Fibroblast of skin of left quadriceps (primary cell): ENCODE measurements at regions not wholly inside any gene's neighbourhood (a gene's known extent, or its start where the extent isn't known, plus 50 kb on each side); places are given as distances from the start of the nearest gene placed in this dataset.
"Not testable (repeated sequence)": the region's sequence is repeated elsewhere in the genome, so short reads cannot be mapped to it uniquely, and the experiment has no call there.

Experiments used
- DNase-seq, 2 experiments: peaks; one replicate each; pipeline ENCODE4 v3.0.0-alpha.2; 2013; ENCODE audit warnings: low read depth in 2 of 2

- DNase-seq: no peak
These were observed 455.2 kb upstream of the RUNX1 start for GRCh38 chr21:35504277-35504676.

DNA sequence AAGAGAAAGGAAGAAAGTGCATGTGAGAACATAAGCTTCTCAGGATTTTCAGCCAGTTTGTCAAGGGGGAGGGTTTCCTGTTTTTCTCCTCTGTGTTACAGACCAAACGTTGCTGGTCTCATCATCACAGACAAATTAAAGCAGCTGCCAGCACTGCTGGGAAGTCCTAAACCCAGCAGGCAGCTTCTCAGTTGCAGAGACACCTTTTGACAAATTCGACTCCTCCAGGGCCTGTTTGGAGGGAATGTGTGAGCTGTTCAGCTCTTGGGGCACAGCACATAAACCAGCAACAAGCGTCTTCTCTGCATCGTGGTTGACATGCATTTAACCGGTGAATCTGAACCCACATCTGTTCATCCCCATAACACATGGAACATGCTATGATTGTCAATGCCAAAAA, 454.6 kb upstream of the RUNX1 start:
- no peak for DNase-seq

- DNase-seq: no peak
These were observed 453.7 kb upstream of the RUNX1 start for GRCh38 chr21:35502821-35503220.

- not testable (repeated sequence) for DNase-seq
These were observed 448.4 kb upstream of the RUNX1 start for GRCh38 chr21:35497522-35497921.

- no peak for DNase-seq
These were observed 443.0 kb upstream of the RUNX1 start for GRCh38 chr21:35491920-35492678.

DNA sequence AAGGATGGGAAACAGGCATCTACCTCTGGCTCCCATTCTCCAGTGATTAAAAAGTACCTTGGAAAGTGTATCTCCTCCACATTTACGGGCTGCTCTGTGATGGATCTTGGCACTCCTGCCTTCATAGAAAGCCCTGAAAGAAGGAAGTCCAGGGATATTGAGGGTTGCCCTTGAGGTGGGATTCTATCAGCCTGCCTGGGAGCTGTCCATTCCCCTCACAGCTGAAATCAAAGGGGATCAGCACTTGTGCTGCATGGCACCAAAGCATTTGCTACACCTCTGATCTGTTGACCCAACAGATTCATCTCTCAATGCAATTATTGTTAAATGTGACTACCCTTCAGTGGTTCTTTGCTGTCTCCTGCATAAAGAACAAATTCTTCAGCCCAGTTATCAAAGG, 442.0 kb upstream of the RUNX1 start:
- no peak for DNase-seq

- DNase-seq: no peak
These were observed 440.4 kb upstream of the RUNX1 start for GRCh38 chr21:35489389-35489980.

DNA sequence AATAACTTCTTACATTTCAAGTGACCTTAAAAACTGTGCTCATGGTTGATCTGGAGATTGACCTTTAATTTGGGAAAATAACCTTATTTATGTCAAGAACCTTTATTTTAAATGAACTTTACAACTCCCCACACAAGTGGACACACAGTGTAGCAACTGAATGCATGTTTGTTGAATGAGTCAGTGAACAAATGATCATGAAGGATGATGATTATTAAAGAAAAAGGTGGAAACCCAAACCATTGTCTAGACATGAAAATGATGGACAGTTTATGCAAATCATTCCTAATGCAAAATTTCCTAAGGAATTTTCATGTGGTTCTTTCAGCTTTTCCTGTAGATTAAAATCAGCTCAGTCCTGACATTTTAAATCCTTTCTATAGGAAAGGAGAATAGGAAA, 439.8 kb upstream of the RUNX1 start:
- no peak for DNase-seq

DNA sequence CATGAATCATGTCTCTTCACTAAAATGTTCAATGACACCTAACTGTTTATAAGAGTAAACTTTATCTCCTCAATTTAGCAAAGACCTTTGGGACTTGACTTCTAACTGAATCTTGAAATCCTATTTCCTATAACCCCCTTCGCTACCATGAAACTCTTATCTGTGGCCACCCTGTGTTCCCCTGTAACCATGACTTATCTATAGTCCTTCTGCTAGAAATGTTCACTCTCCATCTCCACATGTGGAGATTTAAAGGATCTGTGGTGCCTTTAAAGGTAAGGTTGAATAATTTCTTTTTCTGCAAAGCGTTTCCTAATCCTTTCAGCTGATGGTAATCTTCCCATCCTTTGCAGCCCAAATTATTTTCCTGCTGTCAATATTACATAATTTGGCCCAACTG, 436.3 kb upstream of the RUNX1 start:
- DNase-seq: no peak

- no peak for DNase-seq
These were observed 435.7 kb upstream of the RUNX1 start for GRCh38 chr21:35484851-35485250.

DNA sequence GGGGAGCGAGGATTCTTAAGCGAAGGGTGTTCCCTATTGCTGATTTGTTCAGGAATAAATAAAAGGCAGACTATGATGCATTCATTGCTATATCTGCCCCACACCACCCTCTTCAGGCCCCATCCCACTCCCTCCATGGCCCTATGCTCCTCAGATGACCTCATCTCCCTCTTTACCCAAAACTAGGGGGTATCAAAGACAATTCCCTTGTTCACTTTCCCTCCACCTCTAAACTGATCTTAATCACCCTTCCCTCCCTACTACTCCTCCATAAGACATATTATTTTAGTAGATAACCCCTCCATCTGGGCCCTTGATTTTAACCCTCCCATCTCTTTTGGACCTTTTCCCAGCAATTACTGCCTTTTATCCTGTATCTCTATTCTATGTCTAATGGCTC, 434.9 kb upstream of the RUNX1 start:
- no peak for DNase-seq

- no peak for DNase-seq
These were observed 434.0 kb upstream of the RUNX1 start for GRCh38 chr21:35482933-35483662.

DNA sequence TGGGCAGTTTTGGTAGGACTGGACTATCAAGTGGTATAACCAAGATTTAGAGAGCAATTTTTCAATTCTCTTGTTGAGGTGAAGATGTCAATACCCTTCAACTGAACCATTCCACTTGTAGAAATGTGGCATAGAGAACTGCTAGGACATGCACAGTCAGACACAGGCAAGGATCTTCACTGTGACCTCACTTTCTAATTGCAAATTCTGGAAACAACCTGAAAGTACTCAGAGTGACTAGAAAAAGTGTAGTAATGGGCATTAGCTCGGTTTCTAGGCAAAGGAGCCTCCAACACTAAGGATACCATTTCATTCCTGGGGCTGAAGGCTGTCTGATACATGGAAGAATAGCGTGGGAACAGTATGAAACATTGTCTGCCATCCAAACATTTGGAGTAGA, 433.0 kb upstream of the RUNX1 start:
- DNase-seq: no peak

DNA sequence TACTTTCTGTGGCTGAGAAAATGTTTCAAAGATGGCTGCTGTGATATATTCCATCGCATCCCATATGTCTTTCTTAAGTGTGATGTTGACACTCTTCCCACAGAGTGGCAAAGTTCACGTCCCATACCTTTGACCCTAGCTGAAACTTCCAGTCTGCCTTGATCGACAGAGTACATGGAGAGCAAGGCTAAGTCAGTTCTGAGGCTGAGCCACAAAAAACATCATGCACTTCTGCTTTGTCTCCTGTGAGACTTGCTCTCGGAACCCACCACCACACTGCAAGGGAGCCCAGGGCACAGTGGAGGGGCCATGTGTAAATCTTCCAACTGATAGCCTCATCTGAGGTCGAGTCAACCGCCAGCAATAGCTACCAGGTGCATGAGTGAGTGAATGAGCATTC, 431.9 kb upstream of the RUNX1 start:
- DNase-seq: no peak

- DNase-seq: no peak
These were observed 430.4 kb upstream of the RUNX1 start for GRCh38 chr21:35479529-35479928.

- DNase-seq: no peak
These were observed 430.0 kb upstream of the RUNX1 start for GRCh38 chr21:35479065-35479448.

GRCh38 chr21:35478161-35479064, 429.3 kb upstream of the RUNX1 start:
- no peak for DNase-seq

DNA sequence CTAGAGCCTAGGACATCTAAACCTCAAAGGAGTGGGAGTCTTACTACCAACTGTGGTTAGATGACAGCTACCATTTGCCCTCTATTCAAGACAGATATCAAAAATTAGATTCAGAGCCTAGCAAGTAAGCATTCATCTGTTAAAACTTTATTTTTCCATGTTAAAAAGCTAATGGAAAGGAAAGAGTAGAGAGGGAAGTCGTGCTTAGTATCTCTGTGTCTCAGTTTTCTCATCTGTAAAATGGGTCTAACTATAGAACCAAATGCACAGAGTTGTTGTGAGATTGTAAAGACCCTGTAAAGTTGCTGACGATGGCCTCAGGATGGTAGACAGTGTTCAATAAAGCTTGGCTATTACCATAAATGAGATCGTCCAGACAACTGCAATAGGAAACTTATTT, 428.5 kb upstream of the RUNX1 start:
- no peak for DNase-seq

DNA sequence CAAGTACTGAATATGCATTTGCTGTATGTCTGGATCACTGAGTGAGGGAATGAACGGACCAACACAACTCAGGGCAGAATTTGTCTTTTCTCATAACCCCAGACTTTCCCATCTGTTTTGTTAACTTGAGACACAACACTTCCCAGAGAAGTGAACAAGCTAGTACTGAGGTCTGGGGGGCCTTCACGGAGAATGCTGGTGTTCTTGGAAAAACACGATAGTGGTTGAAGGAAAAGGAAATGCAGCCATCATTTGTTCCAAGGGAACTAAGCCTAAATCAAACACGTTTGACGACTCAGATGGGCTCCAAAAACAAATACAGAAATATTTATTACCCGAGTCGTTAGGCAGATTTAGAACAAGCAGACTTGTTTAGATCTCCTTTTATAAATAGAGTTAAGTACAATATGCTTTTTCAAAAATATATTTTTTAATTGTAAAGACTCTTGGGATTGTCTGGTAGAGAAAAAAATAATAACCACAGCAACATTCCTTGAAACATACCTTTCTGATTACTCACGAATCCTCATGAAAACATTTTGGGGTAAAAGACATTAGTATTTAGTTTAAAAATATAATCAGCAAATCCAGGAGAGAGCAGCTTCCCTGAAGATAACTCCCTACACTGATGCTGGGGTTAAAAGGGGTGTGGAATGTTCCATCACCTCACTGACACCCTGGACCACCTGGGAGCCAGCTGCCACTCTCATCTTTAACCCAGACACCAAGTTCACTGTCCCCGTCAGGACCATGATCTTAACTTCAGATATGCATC, 427.7 kb upstream of the RUNX1 start:
- peak; percentile 66 to 69 for DNase-seq

- DNase-seq: peak; percentile 81 to 82
These were observed 426.7 kb upstream of the RUNX1 start for GRCh38 chr21:35475762-35476161.

DNA sequence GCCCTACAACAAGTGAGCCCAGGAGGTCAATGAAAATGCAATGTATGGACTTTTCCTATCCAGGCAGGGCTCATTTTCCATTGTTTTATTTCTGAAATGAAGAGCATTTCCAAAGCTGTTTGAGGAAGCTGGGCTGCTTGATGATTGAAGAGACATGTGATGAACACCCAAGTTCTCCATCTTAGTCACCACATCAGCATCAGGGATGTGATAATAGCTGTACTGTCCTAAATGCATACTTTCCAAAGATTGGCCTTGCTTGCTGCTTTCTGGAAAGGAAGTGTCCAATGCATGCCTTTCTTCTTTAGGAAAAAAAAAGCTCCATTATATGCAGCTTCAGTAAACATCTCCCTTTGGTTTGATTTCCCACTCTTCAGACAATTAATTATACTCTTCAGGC, 425.9 kb upstream of the RUNX1 start:
- DNase-seq: no peak
